NCI-H2196 treated with DMSO at 0.1 percent for 48 hours (cell line): ENCODE measurements at regions not wholly inside any gene's neighbourhood (a gene's known extent, or its start where the extent isn't known, plus 50 kb on each side); places are given as distances from the start of the nearest gene placed in this dataset.
"Not testable (repeated sequence)": the region's sequence is repeated elsewhere in the genome, so short reads cannot be mapped to it uniquely, and the experiment has no call there.

Source experiments
- DNase-seq: peaks from one replicate; lab custom pipeline; 2025; ENCODE audit not compliant: unreplicated experiment; lab: John Stamatoyannopoulos, UW

GRCh38 chr4:15162465-15163283 is 160.4 kb downstream of the CPEB2 start:
- no peak for DNase-seq

- DNase-seq = no peak
These were observed 161.0 kb downstream of the CPEB2 start for GRCh38 chr4:15163284-15163645.

GRCh38 chr4:15164571-15164970 is 162.3 kb downstream of the CPEB2 start:
- DNase-seq = no peak

GRCh38 chr4:15167743-15168142 is 165.5 kb downstream of the CPEB2 start:
- DNase-seq = no peak

- DNase-seq = no peak
These were observed 166.5 kb downstream of the CPEB2 start for GRCh38 chr4:15168759-15169158.

- no peak for DNase-seq
These were observed 169.4 kb downstream of the CPEB2 start for GRCh38 chr4:15171725-15172124.

- DNase-seq = no peak
These were observed 171.0 kb downstream of the CPEB2 start for GRCh38 chr4:15173251-15173650.

GRCh38 chr4:15174168-15174567 is 171.9 kb downstream of the CPEB2 start:
- not testable (repeated sequence) for DNase-seq

- DNase-seq = not testable (repeated sequence)
These were observed 177.6 kb downstream of the CPEB2 start for GRCh38 chr4:15179842-15180241.

GRCh38 chr4:15182600-15183220 is 180.4 kb downstream of the CPEB2 start:
- DNase-seq = no peak

- DNase-seq = no peak
These were observed 183.9 kb downstream of the CPEB2 start for GRCh38 chr4:15186149-15186548.

- DNase-seq = no peak
These were observed 184.5 kb downstream of the CPEB2 start for GRCh38 chr4:15186806-15187205.

- DNase-seq = no peak
These were observed 186.6 kb downstream of the CPEB2 start for GRCh38 chr4:15188605-15189539.

GRCh38 chr4:15194520-15194919 is 192.2 kb downstream of the CPEB2 start:
- no peak for DNase-seq

GRCh38 chr4:15197005-15197404 is 194.7 kb downstream of the CPEB2 start:
- no peak for DNase-seq

GRCh38 chr4:15198070-15198727 is 195.9 kb downstream of the CPEB2 start:
- DNase-seq = no peak

- no peak for DNase-seq
These were observed 199.5 kb downstream of the CPEB2 start for GRCh38 chr4:15201782-15202181.

GRCh38 chr4:15202481-15202880 is 200.2 kb downstream of the CPEB2 start:
- no peak for DNase-seq

GRCh38 chr4:15206526-15206925 is 204.2 kb downstream of the CPEB2 start:
- not testable (repeated sequence) for DNase-seq

- DNase-seq = no peak
These were observed 211.2 kb downstream of the CPEB2 start for GRCh38 chr4:15213302-15213970.
